Duodenal mucosa (tissue), 2 donors: ENCODE measurements at regions not wholly inside any gene's neighbourhood (a gene's known extent, or its start where the extent isn't known, plus 50 kb on each side); places are given as distances from the start of the nearest gene placed in this dataset.

Experiments
- H3K27ac ChIP-seq: one replicate; pipeline ENCODE4 v1.7.0; 2013; ENCODE audit warnings: low read depth, low read length
- H3K27me3 ChIP-seq, 2 donors: one replicate each; pipeline ENCODE4 v1.7.0; 2013; ENCODE audit warnings: low read length in 2 of 2, control low read depth in 1 of 2; ENCODE audit not compliant: insufficient read depth in 2 of 2, control insufficient read depth in 1 of 2
- H3K36me3 ChIP-seq, 2 donors: one replicate each; pipeline ENCODE4 v1.7.0; 2013; ENCODE audit warnings: low read length in 2 of 2, control low read depth in 1 of 2; ENCODE audit not compliant: insufficient read depth in 2 of 2, control insufficient read depth in 1 of 2
- H3K4me1 ChIP-seq, 2 donors: one replicate each; pipeline ENCODE4 v1.7.0; 2013; ENCODE audit warnings: low read length in 2 of 2, control low read depth in 1 of 2; ENCODE audit not compliant: insufficient read depth in 2 of 2, control insufficient read depth in 1 of 2
- H3K4me3 ChIP-seq, 2 donors: one replicate each; pipeline ENCODE4 v1.7.0; 2013; ENCODE audit warnings: low read length in 2 of 2, low read depth in 1 of 2
- H3K9ac ChIP-seq, 2 donors: one replicate each; pipeline ENCODE4 v1.7.0; 2013; ENCODE audit warnings: low read length in 2 of 2, low read depth in 1 of 2
- H3K9me3 ChIP-seq, 2 donors: one replicate each; pipeline ENCODE4 v1.7.0; 2013; ENCODE audit warnings: low read length in 2 of 2, control low read depth in 1 of 2; ENCODE audit not compliant: control insufficient read depth in 1 of 2

DNA sequence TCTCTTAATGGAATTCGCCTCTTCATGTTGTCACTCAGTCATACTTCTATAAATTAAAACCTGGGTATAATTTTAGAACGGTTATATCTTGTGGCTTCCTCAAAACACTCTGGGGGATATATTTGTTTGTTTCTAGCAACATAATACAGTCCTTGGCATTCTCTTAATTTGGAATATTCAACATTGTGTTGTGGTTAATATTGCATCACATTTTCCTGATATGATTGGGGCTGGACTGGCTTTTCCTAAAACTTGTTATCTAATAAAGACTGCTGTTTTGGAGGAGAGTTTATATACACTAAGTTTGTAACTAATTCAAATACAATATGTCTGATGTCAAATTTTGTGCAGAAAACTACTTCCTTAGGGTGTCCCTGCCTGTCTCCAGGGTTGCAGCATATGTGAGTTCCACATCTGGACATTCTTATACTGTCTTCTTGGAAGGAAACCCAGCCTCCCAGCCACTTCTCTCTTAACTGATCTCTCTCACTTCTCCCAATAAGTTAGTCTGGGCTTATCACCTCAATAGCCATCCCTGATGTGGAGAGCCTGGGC, 892.6 kb downstream of the MRPL39 start:
- Histone ChIP-seq H3K4me1 (no peaks in the 10 kb centered on the region), H3K27ac (no peak overlapping the region), H3K27me3 (no peaks in the 10 kb centered on the region), H3K4me3 (no peak overlapping the region), H3K9ac (no peak overlapping the region), H3K9me3 (peaks cover 0 to 7% of the 10 kb centered on the region in 2 donors), H3K36me3 (no peaks in the 10 kb centered on the region)

DNA sequence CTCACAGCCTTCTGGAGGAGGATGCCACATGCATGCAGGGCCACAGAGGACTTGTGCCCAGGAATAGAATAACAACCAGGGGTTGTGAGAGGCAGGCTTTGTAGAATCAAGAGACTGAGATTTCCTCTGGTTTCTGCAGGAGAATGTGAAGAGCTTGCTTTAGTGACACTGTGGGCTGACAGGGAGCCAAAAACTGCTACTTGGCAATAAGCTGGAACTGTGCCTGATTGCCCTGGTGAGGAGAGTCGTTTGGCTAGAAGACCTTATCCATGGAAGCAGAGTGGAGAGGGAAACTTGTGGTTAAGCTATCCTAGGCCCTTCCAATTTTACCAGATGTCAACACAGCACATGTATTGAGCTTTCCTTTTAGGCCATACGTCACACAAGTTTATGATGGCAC, 902.1 kb downstream of the MRPL39 start:
- H3K9me3 ChIP-seq: peaks cover 0 to 5% of the 10 kb centered on the region in 2 donors
- no peak overlapping the region for H3K9ac ChIP-seq
- no peaks in the 10 kb centered on the region for H3K36me3 ChIP-seq
- no peak overlapping the region for H3K27ac ChIP-seq
- no peaks in the 10 kb centered on the region for H3K27me3 ChIP-seq
- no peaks in the 10 kb centered on the region for H3K4me1 ChIP-seq
- no peak overlapping the region for H3K4me3 ChIP-seq

- Histone ChIP-seq H3K9ac (no peak overlapping the region), H3K4me3 (no peak overlapping the region), H3K9me3 (no peaks in the 10 kb centered on the region), H3K4me1 (no peaks in the 10 kb centered on the region), H3K27me3 (no peaks in the 10 kb centered on the region), H3K36me3 (no peaks in the 10 kb centered on the region), H3K27ac (no peak overlapping the region)
These were observed 913.5 kb downstream of the MRPL39 start for GRCh38 chr21:24693779-24694178.

DNA sequence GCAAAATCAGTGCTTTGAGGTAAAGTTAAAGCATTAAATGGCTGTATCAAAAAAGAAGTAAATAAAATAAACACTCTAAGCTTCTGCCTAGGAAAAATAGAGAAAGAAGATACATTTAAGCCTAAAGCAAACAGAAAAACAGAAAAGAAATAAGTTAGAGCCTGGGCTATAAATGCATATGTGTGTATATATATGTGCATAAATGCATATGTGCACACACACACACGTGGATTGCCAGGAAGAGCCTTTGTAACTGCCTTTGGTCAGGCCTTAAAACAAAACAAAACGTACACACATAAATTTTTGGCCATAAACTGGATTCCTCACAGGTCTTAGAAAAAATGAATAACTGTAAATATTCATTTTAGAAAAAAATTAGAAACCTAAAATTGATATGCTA, 925.8 kb downstream of the MRPL39 start:
- no peak overlapping the region for H3K4me3 ChIP-seq
- no peaks in the 10 kb centered on the region for H3K36me3 ChIP-seq
- peaks cover 4 to 5% of the 10 kb centered on the region in 2 donors for H3K9me3 ChIP-seq
- no peak overlapping the region for H3K27ac ChIP-seq
- no peaks in the 10 kb centered on the region for H3K27me3 ChIP-seq
- no peak overlapping the region for H3K9ac ChIP-seq
- H3K4me1 ChIP-seq: no peaks in the 10 kb centered on the region

GRCh38 chr21:24671901-24672300, 935.4 kb downstream of the MRPL39 start:
- H3K27ac ChIP-seq: no peak overlapping the region
- no peaks in the 10 kb centered on the region for H3K27me3 ChIP-seq
- H3K9me3 ChIP-seq: peaks cover 6 to 7% of the 10 kb centered on the region in 2 donors
- no peak overlapping the region for H3K4me3 ChIP-seq
- no peaks in the 10 kb centered on the region for H3K4me1 ChIP-seq
- no peak overlapping the region for H3K9ac ChIP-seq
- no peaks in the 10 kb centered on the region for H3K36me3 ChIP-seq

GRCh38 chr21:24658926-24659325, 948.4 kb downstream of the MRPL39 start:
- Histone ChIP-seq H3K4me3 (no peak overlapping the region), H3K9ac (no peak overlapping the region), H3K27me3 (no peaks in the 10 kb centered on the region), H3K4me1 (no peaks in the 10 kb centered on the region), H3K36me3 (no peaks in the 10 kb centered on the region), H3K27ac (no peak overlapping the region), H3K9me3 (peaks cover 3 to 14% of the 10 kb centered on the region in 2 donors)

GRCh38 chr21:24658026-24658425, 949.3 kb downstream of the MRPL39 start:
- Histone ChIP-seq H3K9ac (no peak overlapping the region), H3K27ac (no peak overlapping the region), H3K9me3 (peaks cover 3 to 16% of the 10 kb centered on the region in 2 donors), H3K36me3 (no peaks in the 10 kb centered on the region), H3K4me3 (no peak overlapping the region), H3K27me3 (no peaks in the 10 kb centered on the region), H3K4me1 (no peaks in the 10 kb centered on the region)

DNA sequence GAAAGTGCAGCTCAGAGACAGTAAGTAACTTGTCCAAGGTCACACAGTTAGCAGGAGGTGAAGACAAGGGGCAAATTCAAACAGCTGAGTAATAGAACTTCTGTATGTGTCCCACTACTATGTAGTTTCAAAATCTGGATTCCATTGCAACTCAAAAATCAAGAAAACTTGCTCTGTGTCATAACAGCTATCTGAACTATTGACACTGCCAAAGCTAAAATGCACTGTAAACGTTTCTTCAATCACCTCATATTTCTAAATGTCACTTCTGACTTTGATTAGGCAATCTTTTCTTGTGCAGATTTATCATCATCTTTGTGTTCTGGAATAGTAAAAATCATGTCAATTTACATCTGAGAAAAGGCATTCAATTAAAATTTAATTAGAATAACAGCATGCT, 957.6 kb downstream of the MRPL39 start:
- H3K4me1 ChIP-seq: no peaks in the 10 kb centered on the region
- H3K9me3 ChIP-seq: peaks cover 5 to 9% of the 10 kb centered on the region in 2 donors
- H3K4me3 ChIP-seq: no peak overlapping the region
- no peaks in the 10 kb centered on the region for H3K36me3 ChIP-seq
- no peak overlapping the region for H3K9ac ChIP-seq
- H3K27me3 ChIP-seq: no peaks in the 10 kb centered on the region
- H3K27ac ChIP-seq: no peak overlapping the region

DNA sequence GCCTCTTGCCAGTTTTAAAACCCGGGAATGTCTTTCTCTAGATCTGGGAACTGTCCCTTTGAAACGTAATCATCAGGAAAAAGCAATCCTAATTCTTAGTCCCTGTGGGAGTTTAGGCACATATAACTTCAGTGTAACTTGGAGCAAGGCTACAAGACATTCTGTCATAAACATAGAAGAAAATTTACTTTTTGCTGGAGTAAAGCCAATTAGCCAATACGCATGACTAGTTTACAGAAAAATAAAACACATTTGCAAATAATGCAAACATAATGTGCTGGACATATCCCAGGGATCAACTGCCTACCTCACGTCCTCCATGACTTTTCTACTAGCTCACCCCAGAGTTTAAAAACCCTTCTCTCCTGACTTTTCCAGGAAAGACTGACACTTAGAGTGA, 970.6 kb downstream of the MRPL39 start:
- H3K9me3 ChIP-seq: peaks cover 0 to 10% of the 10 kb centered on the region in 2 donors
- no peak overlapping the region for H3K9ac ChIP-seq
- no peak overlapping the region for H3K4me3 ChIP-seq
- no peak overlapping the region for H3K27ac ChIP-seq
- H3K27me3 ChIP-seq: no peaks in the 10 kb centered on the region
- no peaks in the 10 kb centered on the region for H3K4me1 ChIP-seq
- no peaks in the 10 kb centered on the region for H3K36me3 ChIP-seq

GRCh38 chr21:24634749-24635148, 972.5 kb downstream of the MRPL39 start:
- Histone ChIP-seq H3K27ac (no peak overlapping the region), H3K4me1 (no peaks in the 10 kb centered on the region), H3K9me3 (peaks cover 0 to 4% of the 10 kb centered on the region in 2 donors), H3K4me3 (no peak overlapping the region), H3K9ac (no peak overlapping the region), H3K36me3 (no peaks in the 10 kb centered on the region), H3K27me3 (no peaks in the 10 kb centered on the region)

DNA sequence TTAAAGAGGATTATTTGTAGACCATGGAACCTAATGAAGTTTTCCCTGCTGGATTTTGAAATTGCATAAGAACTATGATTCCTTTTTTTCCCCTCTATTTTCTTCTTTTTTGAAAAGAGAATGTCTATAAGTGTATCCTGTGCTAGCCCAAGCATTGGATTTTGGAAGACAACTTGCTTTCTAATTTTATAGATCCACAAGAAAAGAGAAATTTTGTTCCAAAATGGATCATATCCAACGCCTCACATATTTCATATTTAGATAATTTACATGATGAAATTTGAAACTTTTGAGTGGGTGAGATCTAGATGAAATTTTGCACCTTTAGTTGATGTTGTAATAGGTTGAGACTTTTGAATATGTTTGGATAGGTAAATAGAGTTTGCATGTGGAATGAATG, 978.7 kb downstream of the MRPL39 start:
- Histone ChIP-seq H3K27me3 (no peaks in the 10 kb centered on the region), H3K4me1 (no peaks in the 10 kb centered on the region), H3K27ac (no peak overlapping the region), H3K9ac (no peak overlapping the region), H3K9me3 (peaks cover 0 to 4% of the 10 kb centered on the region in 2 donors), H3K4me3 (no peak overlapping the region), H3K36me3 (no peaks in the 10 kb centered on the region)
